ENCODE measurements at regions not wholly inside any gene's neighbourhood (a gene's known extent, or its start where the extent isn't known, plus 50 kb on each side); places are given as distances from the start of the nearest gene placed in this dataset.

DNA sequence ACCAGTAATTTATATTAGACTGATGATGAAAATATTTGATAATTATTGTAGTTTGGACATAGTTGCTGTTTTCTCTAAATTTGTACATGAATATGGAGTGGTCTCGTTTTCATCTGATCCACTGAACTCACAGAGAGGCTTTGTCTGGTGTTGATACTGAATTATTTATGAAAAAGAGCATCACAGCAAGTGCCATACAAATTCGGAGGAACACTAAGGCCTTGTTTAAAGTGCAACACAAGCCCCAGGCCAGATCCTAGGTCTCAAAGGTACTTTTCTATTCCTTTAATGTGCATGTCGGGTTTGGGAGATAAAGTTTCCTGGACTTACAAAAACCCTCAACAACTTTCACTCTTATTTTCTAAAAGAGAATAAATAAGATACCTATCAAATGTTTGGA is 796.8 kb upstream of the EPHA6 start:
- POLR2A ChIA-PET: no interaction called here
- Histone ChIP-seq H3K9me1 (ENCODE audit: control insufficient read depth, insufficient read depth, low read length) (no peaks in the 10 kb centered on the region), H4K20me1 (replicated peaks; ENCODE audit: control insufficient read depth, insufficient read depth, low read length) (no peaks in the 10 kb centered on the region), H3K9me3 (replicated peaks; ENCODE audit: control insufficient read depth, insufficient read depth, low read depth, low read length) (no peaks in the 10 kb centered on the region), H3K4me1 (replicated peaks in 1 of 2; ENCODE audit: control insufficient read depth in 2 of 2, insufficient read depth in 2 of 2, low read length in 2 of 2) (no peaks in the 10 kb centered on the region), H3K27me3 (ENCODE audit: control insufficient read depth in 2 of 2, insufficient read depth in 2 of 2, low read length in 2 of 2) (no peaks in the 10 kb centered on the region), H3K27ac (ENCODE audit: extremely low read depth, low read depth, low read length) (no peak overlapping the region), H3K4me2 (ENCODE audit: insufficient read depth, low read length) (no peak overlapping the region), H3K4me3 (no peak overlapping the region), H3K9ac (ENCODE audit: insufficient read depth in 1 of 2, low read depth in 2 of 2, low read length in 2 of 2) (no peak overlapping the region), H3K79me2 (ENCODE audit: control insufficient read depth, insufficient read depth, low read length) (no peaks in the 10 kb centered on the region), H3K36me3 (ENCODE audit: control insufficient read depth, insufficient read depth, low read length) (no peaks in the 10 kb centered on the region), H2AFZ (ENCODE audit: low read depth, low read length) (no peak overlapping the region)
- WGBS (ENCODE audit: insufficient coverage, low coverage, missing lambda C conversion rate): 0% methylated on average over 3 of the region's 3 CpGs
- in situ Hi-C loops (cut with MboI): no loop called here
- intact Hi-C loops (cut with micrococcal nuclease): no loop called here
- no TSS peak for BruUV-seq (replicated peaks)
- CTCF ChIA-PET (ENCODE audit: low intra/inter-chr PET ratio): no interaction called here
- DNase-seq (ENCODE audit: extremely low read depth in 1 of 4, low spot score in 3 of 4) (no peak), ATAC-seq (no peak), FAIRE-seq (no peak)
- TF ChIP-seq NCOA4 (IDR thresholded peaks at IDR 0.05; ENCODE audit: partially characterized antibody): no peak
- TF ChIP-seq, protein P1, sequence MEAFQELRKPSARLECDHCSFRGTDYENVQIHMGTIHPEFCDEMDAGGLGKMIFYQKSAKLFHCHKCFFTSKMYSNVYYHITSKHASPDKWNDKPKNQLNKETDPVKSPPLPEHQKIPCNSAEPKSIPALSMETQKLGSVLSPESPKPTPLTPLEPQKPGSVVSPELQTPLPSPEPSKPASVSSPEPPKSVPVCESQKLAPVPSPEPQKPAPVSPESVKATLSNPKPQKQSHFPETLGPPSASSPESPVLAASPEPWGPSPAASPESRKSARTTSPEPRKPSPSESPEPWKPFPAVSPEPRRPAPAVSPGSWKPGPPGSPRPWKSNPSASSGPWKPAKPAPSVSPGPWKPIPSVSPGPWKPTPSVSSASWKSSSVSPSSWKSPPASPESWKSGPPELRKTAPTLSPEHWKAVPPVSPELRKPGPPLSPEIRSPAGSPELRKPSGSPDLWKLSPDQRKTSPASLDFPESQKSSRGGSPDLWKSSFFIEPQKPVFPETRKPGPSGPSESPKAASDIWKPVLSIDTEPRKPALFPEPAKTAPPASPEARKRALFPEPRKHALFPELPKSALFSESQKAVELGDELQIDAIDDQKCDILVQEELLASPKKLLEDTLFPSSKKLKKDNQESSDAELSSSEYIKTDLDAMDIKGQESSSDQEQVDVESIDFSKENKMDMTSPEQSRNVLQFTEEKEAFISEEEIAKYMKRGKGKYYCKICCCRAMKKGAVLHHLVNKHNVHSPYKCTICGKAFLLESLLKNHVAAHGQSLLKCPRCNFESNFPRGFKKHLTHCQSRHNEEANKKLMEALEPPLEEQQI (IDR thresholded peaks at IDR 0.05): no peak
- TF ChIP-seq ZNF253 (CRISPR knock-in tag; conservative IDR thresholded peaks at IDR 0.05): no peak
- no peak for TF ChIP-seq PHF8 (IDR thresholded peaks at IDR 0.05; ENCODE audit: borderline replicate concordance, low read length)
- TF ChIP-seq TBL1XR1 (IDR thresholded peaks at IDR 0.05; ENCODE audit: low read length in 2 of 2): no peak
- TF ChIP-seq PPARD (CRISPR knock-in tag; IDR thresholded peaks at IDR 0.05): no peak
- TF ChIP-seq ZC3H4 (CRISPR knock-in tag; IDR thresholded peaks at IDR 0.05; ENCODE audit: borderline replicate concordance): no peak
- no peak for TF ChIP-seq SIX5 (IDR thresholded peaks at IDR 0.05; ENCODE audit: borderline replicate concordance in 1 of 2, insufficient read depth in 1 of 2, low read depth in 1 of 2, low read length in 2 of 2)
- TF ChIP-seq SIN3A (IDR thresholded peaks at IDR 0.05; ENCODE audit: borderline replicate concordance in 2 of 2, control insufficient read depth in 1 of 2, low read depth in 2 of 2, low read length in 2 of 2): no peak
- TF ChIP-seq SP2 (IDR thresholded peaks at IDR 0.05; ENCODE audit: extremely low read depth, low read depth, low read length, poor library complexity, severe bottlenecking): no peak

Data from K562 (cell line).